Caco-2 (cell line): ENCODE measurements at regions not wholly inside any gene's neighbourhood (a gene's known extent, or its start where the extent isn't known, plus 50 kb on each side); places are given as distances from the start of the nearest gene placed in this dataset.

ENCODE experiments used
- BruUV-seq: library from RNA; stranded (reverse); fragments of 400-500 nt; replicated peaks from 2 replicates; lab custom pipeline; 2021; lab: Mats Ljungman, UMichigan
- CTCF ChIA-PET: fragments of 300-600 bp; sonication (Branson Sonifier 250); formaldehyde crosslinking; loops from one replicate; lab custom pipeline; 2022; ENCODE audit warnings: antibody characterized with exemption; lab: Charles Lee
- POLR2A ChIA-PET: fragments of 300-600 bp; sonication (Branson Sonifier 250); formaldehyde crosslinking; loops from one replicate; lab custom pipeline; 2022; ENCODE audit warnings: antibody characterized with exemption; lab: Charles Lee
- DNase-seq, 2 experiments: peaks; one replicate each; pipeline versions ENCODE4 v3.0.0 to v3.0.0-alpha.2; 2020 to 2022
- H3K27me3 ChIP-seq: replicated peaks from 2 replicates; pipeline ENCODE4 v1.6.0; 2011; ENCODE audit warnings: low read length; ENCODE audit not compliant: control insufficient read depth, insufficient read depth
- H3K36me3 ChIP-seq: 2 replicates; pipeline ENCODE4 v1.5.1; 2011; ENCODE audit warnings: low read length; ENCODE audit not compliant: control insufficient read depth, insufficient read depth
- H3K4me1 ChIP-seq: fragments of 250-450 bp; sonication (Bioruptor Pico); 2 replicates; pipeline ENCODE4 v1.5.1; 2020; ENCODE audit warnings: mild to moderate bottlenecking
- H3K4me3 ChIP-seq: 2 replicates; pipeline ENCODE4 v1.5.1; 2011; ENCODE audit warnings: low read depth, mild to moderate bottlenecking, control low read depth, low read length
- H3K9me3 ChIP-seq: fragments of 250-450 bp; sonication (Bioruptor Pico); 2 replicates; pipeline ENCODE4 v1.5.1; 2020; ENCODE audit warnings: mild to moderate bottlenecking, moderate library complexity
- H3K27ac Mint-ChIP-seq: one replicate; pipeline ENCODE4 v1.8.0; 2022; ENCODE audit warnings: mixed read lengths; ENCODE audit not compliant: unreplicated experiment
- H3K27me3 Mint-ChIP-seq: one replicate; pipeline ENCODE4 v1.8.0; 2022; ENCODE audit warnings: mixed read lengths; ENCODE audit not compliant: insufficient read depth, unreplicated experiment
- H3K36me3 Mint-ChIP-seq: one replicate; pipeline ENCODE4 v1.8.0; 2022; ENCODE audit warnings: mild to moderate bottlenecking, mixed read lengths; ENCODE audit not compliant: insufficient read depth, unreplicated experiment
- H3K4me1 Mint-ChIP-seq: one replicate; pipeline ENCODE4 v1.8.0; 2022; ENCODE audit warnings: low read depth, mixed read lengths; ENCODE audit not compliant: unreplicated experiment
- H3K4me3 Mint-ChIP-seq: one replicate; pipeline ENCODE4 v1.8.0; 2022; ENCODE audit warnings: mild to moderate bottlenecking, moderate library complexity, mixed read lengths; ENCODE audit not compliant: unreplicated experiment
- H3K9me3 Mint-ChIP-seq: one replicate; pipeline ENCODE4 v1.8.0; 2022; ENCODE audit warnings: mixed read lengths; ENCODE audit not compliant: unreplicated experiment
- intact Hi-C: fragments of 100-400 bp; cut with micrococcal nuclease; formaldehyde crosslinking; loops from one replicate; pipeline ENCODE4 v1.10.0; 2022; ENCODE audit not compliant: unreplicated experiment
- TF ChIP-seq, protein P1 (sequence below), 2 experiments: fragments of 200-600 bp in 1 of 2; IDR thresholded peaks; 1 replicate in 1 of 2; 2 replicates in 1 of 2; pipeline versions ENCODE4 v1.5.1 to v1.8.0; 2011 to 2022; ENCODE audit warnings: antibody characterized with exemption in 1 of 2, control low read depth in 1 of 2, inconsistent platforms in 1 of 2, low read depth in 1 of 2, low read length in 1 of 2, mild to moderate bottlenecking in 1 of 2, moderate library complexity in 1 of 2; ENCODE audit not compliant: insufficient read depth in 1 of 2, severe bottlenecking in 1 of 2, unreplicated experiment in 1 of 2

DNA sequence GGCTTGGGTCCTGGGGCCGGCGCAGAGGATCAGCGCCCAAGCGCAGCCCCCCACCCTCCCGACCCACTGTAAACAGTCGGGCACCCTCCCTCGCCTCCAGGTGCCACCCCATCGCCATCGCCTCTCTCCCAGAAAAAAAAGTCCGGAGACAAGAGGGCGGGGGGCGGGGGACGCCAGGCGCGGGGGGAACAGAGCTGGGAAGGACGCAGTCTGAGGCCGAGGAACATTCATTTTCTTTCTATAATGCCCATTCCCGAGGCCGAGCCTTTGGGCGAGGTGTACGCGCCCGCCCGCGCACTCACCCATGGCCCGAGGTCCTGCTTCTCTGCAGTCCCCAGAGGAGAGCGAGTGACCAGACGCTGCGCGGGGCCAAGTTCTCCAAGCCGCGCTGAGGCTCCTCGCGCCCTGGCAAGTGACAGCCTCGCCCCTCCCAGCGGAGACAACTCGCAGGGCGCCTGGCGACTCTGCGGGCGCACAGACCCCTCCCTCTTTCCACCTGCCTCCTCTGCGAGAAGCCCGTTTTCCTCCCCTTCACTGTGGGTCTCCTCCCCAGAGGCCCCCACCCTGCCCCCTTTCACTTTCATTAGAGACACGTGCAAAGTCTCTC lies 63.5 kb upstream of the WDR17 start:
- Histone ChIP-seq H3K9me3 (no peaks in the 10 kb centered on the region), H3K27me3 (no peaks in the 10 kb centered on the region), H3K4me3 (no peak overlapping the region), H3K4me1 (no peaks in the 10 kb centered on the region), H3K36me3 (no peaks in the 10 kb centered on the region)
- ChIA-PET POLR2A (no interaction called here), CTCF (no interaction called here)
- no TSS peak for BruUV-seq
- intact Hi-C loops, result no loop called here
- no peaks in the 10 kb centered on the region for H3K9me3 Mint-ChIP-seq
- peaks cover 5% of the 10 kb centered on the region for H3K27me3 Mint-ChIP-seq
- H3K27ac Mint-ChIP-seq, result no peak overlapping the region
- H3K4me1 Mint-ChIP-seq, result no peaks in the 10 kb centered on the region
- no peaks in the 10 kb centered on the region for H3K36me3 Mint-ChIP-seq
- H3K4me3 Mint-ChIP-seq, result peak overlapping the region; percentile 38
- TF ChIP-seq, protein P1, sequence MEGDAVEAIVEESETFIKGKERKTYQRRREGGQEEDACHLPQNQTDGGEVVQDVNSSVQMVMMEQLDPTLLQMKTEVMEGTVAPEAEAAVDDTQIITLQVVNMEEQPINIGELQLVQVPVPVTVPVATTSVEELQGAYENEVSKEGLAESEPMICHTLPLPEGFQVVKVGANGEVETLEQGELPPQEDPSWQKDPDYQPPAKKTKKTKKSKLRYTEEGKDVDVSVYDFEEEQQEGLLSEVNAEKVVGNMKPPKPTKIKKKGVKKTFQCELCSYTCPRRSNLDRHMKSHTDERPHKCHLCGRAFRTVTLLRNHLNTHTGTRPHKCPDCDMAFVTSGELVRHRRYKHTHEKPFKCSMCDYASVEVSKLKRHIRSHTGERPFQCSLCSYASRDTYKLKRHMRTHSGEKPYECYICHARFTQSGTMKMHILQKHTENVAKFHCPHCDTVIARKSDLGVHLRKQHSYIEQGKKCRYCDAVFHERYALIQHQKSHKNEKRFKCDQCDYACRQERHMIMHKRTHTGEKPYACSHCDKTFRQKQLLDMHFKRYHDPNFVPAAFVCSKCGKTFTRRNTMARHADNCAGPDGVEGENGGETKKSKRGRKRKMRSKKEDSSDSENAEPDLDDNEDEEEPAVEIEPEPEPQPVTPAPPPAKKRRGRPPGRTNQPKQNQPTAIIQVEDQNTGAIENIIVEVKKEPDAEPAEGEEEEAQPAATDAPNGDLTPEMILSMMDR (IDR thresholded peaks at IDR 0.05; ENCODE audit: insufficient read depth in 1 of 2, low read depth in 1 of 2, low read length in 1 of 2, severe bottlenecking in 1 of 2, unreplicated experiment in 1 of 2), result no peak
- DNase-seq, result no peak

DNA sequence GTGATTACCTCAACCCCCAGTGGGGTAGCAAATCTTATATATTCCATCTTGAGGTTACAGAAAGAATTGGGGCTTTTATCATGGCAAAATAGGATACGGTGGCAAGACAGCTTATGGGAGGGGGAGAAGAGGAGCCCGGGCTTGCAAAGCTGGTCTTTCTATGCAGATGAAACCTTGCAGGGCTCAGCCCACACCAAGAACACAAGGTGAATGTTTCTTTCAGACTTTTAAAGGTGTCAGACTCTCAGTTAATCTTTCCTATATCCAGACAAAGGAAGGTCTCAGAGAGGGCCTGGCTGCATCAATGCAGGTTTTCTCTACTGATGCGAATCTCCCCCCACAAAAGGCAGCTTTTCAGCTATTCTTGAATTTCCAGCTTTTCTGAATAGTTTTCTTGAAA lies 59.9 kb upstream of the WDR17 start:
- no peaks in the 10 kb centered on the region for H3K4me1 Mint-ChIP-seq

DNA sequence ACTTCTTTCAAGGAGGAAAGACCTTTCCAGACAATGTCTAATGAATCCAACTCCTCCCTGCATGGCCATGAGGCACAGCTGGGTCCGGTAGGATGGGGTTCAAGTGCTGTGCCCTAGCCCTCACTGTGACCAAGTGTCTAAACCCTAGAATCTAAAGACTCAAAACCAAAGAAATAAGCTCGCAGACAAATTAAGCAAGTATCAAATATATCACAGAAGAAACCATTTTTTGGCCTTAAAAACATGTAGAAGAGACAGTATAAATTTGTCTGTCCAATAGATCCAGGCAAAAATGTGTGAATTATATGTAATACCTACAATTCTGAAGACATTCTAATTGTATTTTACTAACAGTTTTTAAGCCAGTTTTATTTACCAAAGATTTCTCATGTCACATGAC lies 56.4 kb upstream of the WDR17 start:
- CTCF ChIA-PET, result no interaction called here
- TF ChIP-seq, protein P1 (IDR thresholded peaks at IDR 0.05; ENCODE audit: insufficient read depth in 1 of 2, low read depth in 1 of 2, low read length in 1 of 2, severe bottlenecking in 1 of 2, unreplicated experiment in 1 of 2), result no peak
- H3K36me3 Mint-ChIP-seq, result no peaks in the 10 kb centered on the region

More for the DNA sequence above, 59.9 kb upstream of the WDR17 start:
- H3K4me1 ChIP-seq, result no peaks in the 10 kb centered on the region
- TF ChIP-seq, protein P1 (IDR thresholded peaks at IDR 0.05; ENCODE audit: insufficient read depth in 1 of 2, low read depth in 1 of 2, low read length in 1 of 2, severe bottlenecking in 1 of 2, unreplicated experiment in 1 of 2), result no peak
- Mint-ChIP-seq H3K27ac (no peak overlapping the region), H3K9me3 (no peaks in the 10 kb centered on the region), H3K4me3 (no peak overlapping the region), H3K27me3 (peaks cover 3% of the 10 kb centered on the region), H3K36me3 (no peaks in the 10 kb centered on the region)
- ChIA-PET POLR2A (no interaction called here), CTCF (no interaction called here)
- intact Hi-C loops, result no loop called here
- no TSS peak for BruUV-seq
- H3K4me3 ChIP-seq, result no peak overlapping the region
- H3K9me3 ChIP-seq, result no peaks in the 10 kb centered on the region
- no peaks in the 10 kb centered on the region for H3K27me3 ChIP-seq
- DNase-seq, result no peak
- H3K36me3 ChIP-seq, result no peaks in the 10 kb centered on the region

More for the DNA sequence above, 56.4 kb upstream of the WDR17 start:
- no peak for DNase-seq
- Histone ChIP-seq H3K9me3 (no peaks in the 10 kb centered on the region), H3K4me1 (no peaks in the 10 kb centered on the region), H3K4me3 (no peak overlapping the region), H3K36me3 (no peaks in the 10 kb centered on the region), H3K27me3 (no peaks in the 10 kb centered on the region)
- Mint-ChIP-seq H3K9me3 (no peaks in the 10 kb centered on the region), H3K4me1 (no peaks in the 10 kb centered on the region), H3K4me3 (no peak overlapping the region), H3K27ac (no peak overlapping the region), H3K27me3 (no peaks in the 10 kb centered on the region)
- BruUV-seq, result no TSS peak
- POLR2A ChIA-PET, result no interaction called here
- intact Hi-C loops, result no loop called here
